ENCODE measurements at regions not wholly inside any gene's neighbourhood (a gene's known extent, or its start where the extent isn't known, plus 50 kb on each side); places are given as distances from the start of the nearest gene placed in this dataset.

- TF ChIP-seq CTCF (conservative IDR thresholded peaks at IDR 0.05) (no peak), EZH2 (IDR thresholded peaks at IDR 0.05; ENCODE audit: low read depth) (no peak)
Observed at GRCh38 chr7:54069843-54070242, 472.3 kb upstream of the VSTM2A start.
